GM21515 (cell line): ENCODE measurements at regions not wholly inside any gene's neighbourhood (a gene's known extent, or its start where the extent isn't known, plus 50 kb on each side); places are given as distances from the start of the nearest gene placed in this dataset.
"Not testable (repeated sequence)": the region's sequence is repeated elsewhere in the genome, so short reads cannot be mapped to it uniquely, and the experiment has no call there.

Source experiments
- ATAC-seq: cut with Tn5 transposase; IDR thresholded peaks from one replicate; pipeline ENCODE4 v1.9.1; 2021; ENCODE audit not compliant: unreplicated experiment

DNA sequence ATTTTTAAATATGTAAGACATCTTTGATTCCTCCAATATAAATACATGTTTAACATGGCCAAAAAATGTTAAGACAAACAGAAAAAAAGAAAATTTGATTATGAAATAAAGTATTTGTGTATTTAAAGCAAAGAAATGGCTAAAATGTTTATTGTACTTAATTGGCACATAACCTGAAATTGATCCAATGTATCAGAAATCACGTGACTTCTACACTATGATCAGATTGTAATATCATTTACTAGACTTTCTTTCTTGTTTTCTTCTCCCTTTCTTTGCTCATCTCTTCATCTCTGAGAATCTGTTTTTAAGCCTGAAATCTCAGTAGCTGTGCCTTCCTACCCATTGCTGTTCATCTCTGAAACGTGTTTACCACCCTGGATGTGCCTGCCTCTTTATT, 420.3 kb downstream of the RSL24D1 start:
- ATAC-seq: no peak

GRCh38 chr15:54772663-54773062, 424.1 kb downstream of the RSL24D1 start:
- ATAC-seq: no peak

- ATAC-seq: not testable (repeated sequence)
Measured at GRCh38 chr15:54749461-54749860, 447.3 kb downstream of the RSL24D1 start.

GRCh38 chr15:54722342-54722986, 474.3 kb downstream of the RSL24D1 start:
- no peak for ATAC-seq

DNA sequence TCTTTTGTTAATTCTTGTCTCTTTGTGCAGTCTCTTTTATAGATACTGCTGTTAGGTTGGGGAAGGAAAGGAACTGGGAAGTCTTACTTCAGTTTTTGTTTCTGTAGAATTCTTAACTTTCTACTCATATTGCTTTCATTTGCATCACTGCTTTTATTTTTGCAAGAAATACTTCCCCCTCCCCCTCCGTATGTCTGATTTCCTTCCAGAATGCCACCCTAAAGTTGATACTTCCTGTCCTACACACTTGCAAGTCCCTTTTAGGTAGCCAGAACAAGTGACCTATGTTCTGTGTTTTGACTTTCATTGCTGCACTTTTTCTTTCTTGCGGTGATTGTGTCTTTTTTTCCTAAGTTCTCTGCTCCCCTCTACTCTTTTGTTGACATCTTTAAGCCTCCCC, 477.4 kb downstream of the RSL24D1 start:
- ATAC-seq: no peak

GRCh38 chr15:54707805-54708752, 488.7 kb downstream of the RSL24D1 start:
- ATAC-seq: no peak

GRCh38 chr15:54687628-54688027, 509.1 kb downstream of the RSL24D1 start:
- no peak for ATAC-seq
